HG03565 (cell line): ENCODE measurements at regions not wholly inside any gene's neighbourhood (a gene's known extent, or its start where the extent isn't known, plus 50 kb on each side); places are given as distances from the start of the nearest gene placed in this dataset.
"Not testable (repeated sequence)": the region's sequence is repeated elsewhere in the genome, so short reads cannot be mapped to it uniquely, and the experiment has no call there.

ENCODE experiments used
- ATAC-seq: cut with Tn5 transposase; IDR thresholded peaks from one replicate; pipeline ENCODE4 v1.9.1; 2021; ENCODE audit warnings: mild to moderate bottlenecking, moderate library complexity; ENCODE audit not compliant: unreplicated experiment

- ATAC-seq = not testable (repeated sequence)
Measured at GRCh38 chr3:191078913-191079312, 120.1 kb upstream of the OSTN start.

GRCh38 chr3:191076903-191077552, 122.0 kb upstream of the OSTN start:
- no peak for ATAC-seq

DNA sequence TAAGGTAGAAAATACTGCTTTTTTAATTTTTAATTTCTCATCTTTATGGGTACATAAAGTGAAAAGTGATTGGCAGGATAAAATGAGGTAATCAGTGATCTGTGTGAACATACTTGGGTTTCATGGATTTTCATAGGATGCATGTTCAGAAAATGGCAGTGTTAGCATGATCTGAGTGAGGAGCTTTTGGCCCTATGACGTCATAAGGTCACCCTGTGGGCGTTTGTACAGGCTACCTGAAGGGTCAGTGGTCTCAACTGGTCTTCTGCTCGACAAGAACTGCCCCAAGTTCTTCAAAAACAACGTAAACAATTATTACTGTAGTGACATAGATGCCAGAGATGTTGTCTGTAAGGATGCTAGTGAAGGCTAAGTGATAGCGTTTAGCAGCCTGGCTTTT, 124.5 kb upstream of the OSTN start:
- ATAC-seq = no peak

DNA sequence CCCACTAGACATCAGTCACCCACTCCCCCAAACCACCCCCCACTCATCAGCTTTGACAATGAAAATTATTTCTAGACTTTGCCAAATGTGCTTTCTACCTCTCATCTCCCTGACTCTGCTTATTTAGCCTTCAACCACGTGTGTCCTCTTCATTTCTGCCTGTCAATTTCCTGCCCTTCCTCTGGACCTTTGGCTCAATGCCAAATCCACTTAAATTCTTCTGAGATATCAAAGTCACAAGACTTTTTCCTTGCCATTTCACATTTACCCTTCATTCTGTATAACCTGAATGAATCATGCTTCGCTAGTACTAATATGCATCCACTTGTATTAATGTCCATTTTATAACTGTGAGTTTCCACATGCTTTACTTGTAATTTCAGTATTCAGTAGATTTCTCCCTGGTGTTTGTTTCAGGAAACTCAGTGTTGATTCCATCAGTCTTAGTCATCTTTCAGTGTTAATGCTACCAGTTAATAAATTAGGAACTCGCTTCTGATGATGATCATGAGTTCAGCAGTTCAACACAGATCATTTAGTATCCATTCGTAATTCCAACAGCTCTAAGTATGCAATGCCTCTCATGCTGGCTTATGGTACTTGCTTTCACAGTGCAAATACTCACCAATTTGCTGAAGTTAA, 128.2 kb upstream of the OSTN start:
- no peak for ATAC-seq

DNA sequence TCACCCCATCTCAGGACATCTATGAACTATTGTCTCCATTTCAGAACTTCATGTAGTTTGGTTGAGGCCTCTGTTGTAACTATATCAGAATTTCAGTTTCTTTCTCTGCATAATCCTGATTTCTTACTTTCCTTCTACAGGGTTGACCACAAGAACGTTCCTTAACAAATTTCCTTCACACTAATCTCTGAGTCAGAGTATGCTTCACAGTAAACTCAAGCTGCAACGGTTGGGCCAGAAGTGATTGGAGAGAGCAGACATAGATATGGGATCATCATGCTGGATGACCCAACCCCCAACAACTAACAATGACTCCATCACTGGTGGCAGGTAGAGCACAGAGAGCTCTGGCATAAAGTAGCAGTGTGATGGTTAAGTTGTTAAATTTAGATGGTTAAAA, 128.8 kb upstream of the OSTN start:
- ATAC-seq = no peak

DNA sequence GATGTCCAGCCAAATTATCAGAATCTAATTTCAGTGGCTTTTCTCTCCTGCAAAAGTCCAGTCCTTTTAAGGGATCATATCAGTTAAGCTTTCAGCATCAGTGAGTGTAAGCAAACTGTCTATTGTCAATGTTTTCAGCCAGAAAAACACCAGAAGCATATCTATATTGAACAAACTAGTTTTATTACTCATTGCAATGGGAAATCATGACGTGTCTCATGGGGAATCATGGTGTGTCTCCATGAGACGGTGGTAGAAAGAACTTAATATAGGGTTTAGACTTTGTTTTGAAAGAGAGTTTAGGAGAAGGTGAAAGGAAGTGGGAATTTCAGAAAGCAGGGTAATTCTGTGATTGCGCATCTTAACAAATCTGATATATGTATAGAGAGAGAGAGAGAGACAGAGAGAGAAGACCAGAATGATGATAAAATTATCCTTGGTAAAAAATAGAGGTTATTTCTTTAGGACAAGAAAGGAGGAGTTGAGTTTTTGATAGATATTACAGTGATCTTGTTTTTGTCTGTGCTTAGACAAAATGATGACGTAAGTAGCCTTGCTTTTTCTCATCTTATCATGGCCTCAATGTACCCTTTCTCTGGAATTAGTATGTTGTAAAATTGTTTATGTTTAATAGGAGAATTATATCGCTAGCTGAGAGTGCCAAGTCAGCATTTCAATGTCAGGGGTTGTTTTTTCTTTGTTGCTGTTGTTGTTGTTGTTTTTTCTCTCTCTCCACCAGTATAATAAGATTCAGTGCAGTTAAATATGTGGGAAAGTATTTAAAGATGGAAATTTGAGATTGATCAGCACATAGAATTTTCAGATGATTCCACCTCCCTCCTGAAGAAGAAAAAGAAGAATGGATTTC, 129.9 kb upstream of the OSTN start:
- ATAC-seq = no peak

DNA sequence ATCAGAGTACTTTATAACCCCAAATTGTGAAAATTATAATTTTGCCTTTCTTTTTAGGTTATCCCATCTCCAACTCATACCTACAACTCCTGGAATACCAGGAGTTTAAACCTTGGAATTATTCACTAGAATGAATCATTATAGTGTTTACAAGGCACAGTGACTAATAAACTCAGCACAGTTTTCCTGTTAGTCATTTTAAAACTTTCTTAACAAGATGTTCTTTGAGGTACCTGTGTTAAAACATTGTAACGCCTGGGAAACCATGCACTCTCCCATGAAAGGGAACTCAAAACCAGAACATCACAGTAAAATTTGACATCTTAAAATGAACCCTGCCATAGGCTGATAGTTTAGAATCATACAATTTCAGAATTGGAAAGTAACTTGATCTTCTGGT, 132.4 kb upstream of the OSTN start:
- peak; percentile 35 for ATAC-seq

- ATAC-seq = no peak
Measured at GRCh38 chr3:191065181-191065805, 133.7 kb upstream of the OSTN start.

GRCh38 chr3:191051037-191051436, 148.0 kb upstream of the OSTN start:
- no peak for ATAC-seq

DNA sequence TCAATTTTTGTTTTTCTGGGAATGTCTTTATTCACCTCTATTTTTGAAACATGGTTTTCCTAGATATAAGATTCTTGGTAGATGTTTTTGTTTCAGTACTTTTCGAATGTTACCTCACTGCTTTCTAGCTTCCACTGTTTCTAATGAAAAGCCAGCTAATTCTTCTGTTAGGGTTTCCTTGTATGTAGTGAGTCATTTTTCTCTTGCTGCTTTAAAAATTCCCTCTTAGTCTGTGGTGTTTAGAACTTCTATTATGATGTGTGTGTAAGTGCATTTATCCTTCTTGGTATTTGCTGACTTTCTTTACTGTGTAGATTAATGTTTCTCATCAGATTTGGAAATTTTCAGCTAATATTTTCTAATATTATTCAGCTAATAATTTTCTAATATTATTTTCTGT, 151.1 kb upstream of the OSTN start:
- ATAC-seq = no peak

DNA sequence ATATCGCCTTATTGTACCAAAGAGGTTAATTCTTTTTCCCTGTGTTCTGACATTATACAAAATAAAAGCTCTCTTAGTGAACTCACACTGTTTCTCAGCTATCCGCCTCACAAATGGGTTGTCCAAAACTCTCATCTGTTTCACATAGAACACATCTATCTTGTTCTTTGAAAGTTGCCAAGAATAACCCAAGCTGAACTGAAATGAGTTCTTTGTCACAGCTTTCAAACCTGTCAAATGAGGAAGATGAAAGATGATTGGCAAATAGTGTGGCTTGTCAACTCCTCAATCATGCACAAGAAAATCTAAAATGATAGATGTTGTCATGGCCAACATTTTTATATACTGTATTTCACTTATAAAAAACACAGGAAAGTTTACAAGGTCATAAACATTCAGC, 168.1 kb upstream of the OSTN start:
- no peak for ATAC-seq

GRCh38 chr3:191030491-191030890, 168.0 kb upstream of the GMNC start:
- no peak for ATAC-seq

- ATAC-seq = no peak
Measured at GRCh38 chr3:191026746-191027145, 164.3 kb upstream of the GMNC start.

DNA sequence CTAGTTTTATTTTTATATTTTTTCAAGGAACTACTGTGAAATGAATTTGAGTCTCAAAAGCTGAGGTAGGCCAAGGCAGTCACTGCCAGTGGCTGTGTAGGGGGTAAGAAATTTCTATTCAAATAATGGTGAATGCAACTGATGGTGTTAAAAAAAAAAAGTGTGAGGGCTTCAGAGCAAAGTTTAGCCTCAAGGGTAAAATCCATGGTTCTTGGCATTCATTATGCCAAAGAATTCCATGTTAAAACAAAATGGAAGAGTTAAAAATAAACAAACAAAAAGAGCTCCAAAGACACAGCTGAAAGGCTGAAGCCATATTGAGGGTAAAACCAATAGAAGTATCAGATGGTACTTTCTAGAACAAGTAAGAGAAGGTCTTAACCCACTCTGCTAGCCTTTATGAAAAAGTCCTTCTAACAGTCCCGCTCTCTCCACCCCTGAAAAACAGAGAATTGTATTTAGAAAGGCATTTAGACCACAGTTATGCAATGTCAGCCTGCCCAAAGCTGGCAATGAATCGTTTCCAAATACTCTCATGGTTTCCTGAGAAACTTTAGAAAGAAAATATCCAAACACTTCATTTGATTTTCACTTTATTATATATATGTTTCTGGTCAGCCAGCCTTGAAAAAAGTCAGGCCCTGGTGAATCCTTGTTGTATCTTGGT, 158.4 kb upstream of the GMNC start:
- ATAC-seq = no peak

GRCh38 chr3:191019855-191020254, 157.4 kb upstream of the GMNC start:
- no peak for ATAC-seq

- not testable (repeated sequence) for ATAC-seq
Measured at GRCh38 chr3:191015960-191016359, 153.5 kb upstream of the GMNC start.

DNA sequence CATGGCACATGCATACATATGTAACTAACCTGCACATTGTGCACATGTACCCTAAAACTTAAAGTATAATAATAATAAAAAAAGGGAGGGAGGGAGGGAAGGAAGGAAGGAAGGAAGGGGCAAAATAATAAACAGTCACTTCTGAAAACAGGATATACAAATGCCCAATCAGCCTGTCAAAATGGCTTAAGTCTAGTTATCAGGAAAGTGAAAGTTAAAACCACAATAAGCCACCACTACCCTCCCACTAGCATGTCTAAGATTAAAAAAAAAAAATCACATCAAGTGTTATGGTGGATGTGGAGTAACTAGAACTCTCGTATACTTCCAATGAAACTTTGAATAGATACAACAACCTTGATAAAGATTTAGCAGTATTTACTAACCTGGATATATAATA, 145.6 kb upstream of the GMNC start:
- no peak for ATAC-seq

- peak; percentile 73 for ATAC-seq
Measured at GRCh38 chr3:191005790-191006189, 143.3 kb upstream of the GMNC start.

- ATAC-seq = no peak
Measured at GRCh38 chr3:191003742-191004141, 141.2 kb upstream of the GMNC start.

GRCh38 chr3:190996181-190996775, 133.8 kb upstream of the GMNC start:
- ATAC-seq = no peak

DNA sequence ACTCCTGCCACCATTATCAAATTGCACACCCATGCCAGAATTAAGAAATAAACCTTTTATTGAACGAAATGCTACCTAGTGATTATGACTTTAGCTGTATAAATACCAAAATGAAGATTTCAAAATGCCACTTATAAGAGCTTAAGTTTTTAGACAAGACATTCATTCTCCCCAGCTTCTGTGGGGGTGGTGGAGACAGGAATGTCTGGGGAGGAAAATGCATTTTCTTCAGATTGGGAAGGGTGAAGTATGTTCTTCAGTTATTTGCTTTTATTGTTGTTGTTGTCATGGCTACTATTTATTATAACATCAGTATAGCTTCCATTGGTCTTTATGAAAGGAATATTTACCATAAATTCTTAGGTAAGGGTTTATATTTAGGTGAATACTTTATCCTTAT, 132.7 kb upstream of the GMNC start:
- ATAC-seq = no peak
